ENCODE measurements at regions not wholly inside any gene's neighbourhood (a gene's known extent, or its start where the extent isn't known, plus 50 kb on each side); places are given as distances from the start of the nearest gene placed in this dataset.

DNA sequence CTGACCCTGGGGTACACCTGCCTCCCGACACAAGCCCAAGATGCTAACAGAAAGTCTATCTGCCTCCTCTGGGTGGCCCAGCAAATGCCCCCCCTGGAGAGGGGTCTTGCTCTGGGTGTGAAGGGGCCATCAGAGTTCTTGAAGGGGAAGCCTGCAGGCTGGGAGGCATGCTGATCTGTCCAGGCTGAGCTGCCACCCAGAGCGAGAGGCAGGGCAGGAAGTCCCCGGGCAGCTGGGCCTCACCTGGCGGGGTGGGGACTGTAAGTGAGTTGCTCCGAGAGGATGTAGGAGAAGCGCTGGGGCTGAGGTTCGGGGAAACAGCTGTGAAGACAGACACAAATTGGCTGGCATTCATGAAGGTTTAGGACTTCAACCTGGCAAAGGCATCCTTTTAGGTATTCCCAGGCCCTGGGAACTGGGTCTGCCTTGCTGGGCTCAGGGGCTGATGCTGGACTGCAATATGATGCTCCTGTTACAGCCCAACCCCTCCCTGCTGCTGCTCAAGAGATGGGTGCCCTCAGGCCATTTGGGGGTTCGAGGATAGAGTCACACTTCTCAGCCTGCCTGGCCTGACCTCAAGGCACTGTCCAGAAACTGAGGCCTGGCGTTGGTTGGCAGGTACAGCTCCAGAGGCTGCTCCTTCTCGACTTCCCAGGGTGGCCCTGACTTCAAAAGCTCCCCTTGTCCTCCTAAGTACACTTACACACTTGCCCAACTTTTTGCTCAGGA is 60.2 kb upstream of the LYVE1 start:
- H3K9ac ChIP-seq (ENCODE audit: low read depth in 1 of 2, low read length in 2 of 2) = no peak overlapping the region
- TF ChIP-seq, protein P1, sequence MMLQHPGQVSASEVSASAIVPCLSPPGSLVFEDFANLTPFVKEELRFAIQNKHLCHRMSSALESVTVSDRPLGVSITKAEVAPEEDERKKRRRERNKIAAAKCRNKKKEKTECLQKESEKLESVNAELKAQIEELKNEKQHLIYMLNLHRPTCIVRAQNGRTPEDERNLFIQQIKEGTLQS (IDR thresholded peaks at IDR 0.05) = no peak
- TF ChIP-seq FOXA1 (IDR thresholded peaks at IDR 0.05) (no peak), GABPA (IDR thresholded peaks at IDR 0.05 in 1 of 2, conservative IDR thresholded peaks at IDR 0.05 in 1 of 2) (no peak), HNF4G (IDR thresholded peaks at IDR 0.05) (no peak), SP1 (IDR thresholded peaks at IDR 0.05) (no peak), NR2F2 (IDR thresholded peaks at IDR 0.05) (no peak), MAX (IDR thresholded peaks at IDR 0.05) (no peak), FOXA2 (IDR thresholded peaks at IDR 0.05) (no peak), YY1 (IDR thresholded peaks at IDR 0.05) (no peak), RXRA (IDR thresholded peaks at IDR 0.05) (no peak), JUND (IDR thresholded peaks at IDR 0.05) (no peak), RAD21 (IDR thresholded peaks at IDR 0.05) (no peak), EGR1 (IDR thresholded peaks at IDR 0.05; ENCODE audit: low read depth in 2 of 2) (no peak)
- TF ChIP-seq, protein P2, sequence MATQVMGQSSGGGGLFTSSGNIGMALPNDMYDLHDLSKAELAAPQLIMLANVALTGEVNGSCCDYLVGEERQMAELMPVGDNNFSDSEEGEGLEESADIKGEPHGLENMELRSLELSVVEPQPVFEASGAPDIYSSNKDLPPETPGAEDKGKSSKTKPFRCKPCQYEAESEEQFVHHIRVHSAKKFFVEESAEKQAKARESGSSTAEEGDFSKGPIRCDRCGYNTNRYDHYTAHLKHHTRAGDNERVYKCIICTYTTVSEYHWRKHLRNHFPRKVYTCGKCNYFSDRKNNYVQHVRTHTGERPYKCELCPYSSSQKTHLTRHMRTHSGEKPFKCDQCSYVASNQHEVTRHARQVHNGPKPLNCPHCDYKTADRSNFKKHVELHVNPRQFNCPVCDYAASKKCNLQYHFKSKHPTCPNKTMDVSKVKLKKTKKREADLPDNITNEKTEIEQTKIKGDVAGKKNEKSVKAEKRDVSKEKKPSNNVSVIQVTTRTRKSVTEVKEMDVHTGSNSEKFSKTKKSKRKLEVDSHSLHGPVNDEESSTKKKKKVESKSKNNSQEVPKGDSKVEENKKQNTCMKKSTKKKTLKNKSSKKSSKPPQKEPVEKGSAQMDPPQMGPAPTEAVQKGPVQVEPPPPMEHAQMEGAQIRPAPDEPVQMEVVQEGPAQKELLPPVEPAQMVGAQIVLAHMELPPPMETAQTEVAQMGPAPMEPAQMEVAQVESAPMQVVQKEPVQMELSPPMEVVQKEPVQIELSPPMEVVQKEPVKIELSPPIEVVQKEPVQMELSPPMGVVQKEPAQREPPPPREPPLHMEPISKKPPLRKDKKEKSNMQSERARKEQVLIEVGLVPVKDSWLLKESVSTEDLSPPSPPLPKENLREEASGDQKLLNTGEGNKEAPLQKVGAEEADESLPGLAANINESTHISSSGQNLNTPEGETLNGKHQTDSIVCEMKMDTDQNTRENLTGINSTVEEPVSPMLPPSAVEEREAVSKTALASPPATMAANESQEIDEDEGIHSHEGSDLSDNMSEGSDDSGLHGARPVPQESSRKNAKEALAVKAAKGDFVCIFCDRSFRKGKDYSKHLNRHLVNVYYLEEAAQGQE (IDR thresholded peaks at IDR 0.05) = no peak
- TF ChIP-seq, protein P3, sequence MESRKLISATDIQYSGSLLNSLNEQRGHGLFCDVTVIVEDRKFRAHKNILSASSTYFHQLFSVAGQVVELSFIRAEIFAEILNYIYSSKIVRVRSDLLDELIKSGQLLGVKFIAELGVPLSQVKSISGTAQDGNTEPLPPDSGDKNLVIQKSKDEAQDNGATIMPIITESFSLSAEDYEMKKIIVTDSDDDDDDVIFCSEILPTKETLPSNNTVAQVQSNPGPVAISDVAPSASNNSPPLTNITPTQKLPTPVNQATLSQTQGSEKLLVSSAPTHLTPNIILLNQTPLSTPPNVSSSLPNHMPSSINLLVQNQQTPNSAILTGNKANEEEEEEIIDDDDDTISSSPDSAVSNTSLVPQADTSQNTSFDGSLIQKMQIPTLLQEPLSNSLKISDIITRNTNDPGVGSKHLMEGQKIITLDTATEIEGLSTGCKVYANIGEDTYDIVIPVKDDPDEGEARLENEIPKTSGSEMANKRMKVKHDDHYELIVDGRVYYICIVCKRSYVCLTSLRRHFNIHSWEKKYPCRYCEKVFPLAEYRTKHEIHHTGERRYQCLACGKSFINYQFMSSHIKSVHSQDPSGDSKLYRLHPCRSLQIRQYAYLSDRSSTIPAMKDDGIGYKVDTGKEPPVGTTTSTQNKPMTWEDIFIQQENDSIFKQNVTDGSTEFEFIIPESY (IDR thresholded peaks at IDR 0.05) = no peak
- no peaks in the 10 kb centered on the region for H3K36me3 ChIP-seq (ENCODE audit: control insufficient read depth in 4 of 4, insufficient read depth in 3 of 4, low read depth in 1 of 4, low read length in 3 of 4)
- 85% methylated on average over 10 of the region's 10 CpGs for WGBS
- no peak for DNase-seq (ENCODE audit: low spot score)
- no peaks in the 10 kb centered on the region for H3K27me3 ChIP-seq (ENCODE audit: control insufficient read depth in 4 of 4, insufficient read depth in 4 of 4, low read length in 3 of 4)
- H3K9me3 ChIP-seq (ENCODE audit: control insufficient read depth in 4 of 4, low read length in 3 of 4) = no peaks in the 10 kb centered on the region
- H3K27ac ChIP-seq (ENCODE audit: low read depth in 1 of 2, low read length in 2 of 2) = no peak overlapping the region
- H3K4me3 ChIP-seq (ENCODE audit: low read depth in 1 of 3, low read length in 3 of 3) = no peak overlapping the region
- peaks cover 0 to 1% (median 0%) of the 10 kb centered on the region in 4 donors for H3K4me1 ChIP-seq (ENCODE audit: control insufficient read depth in 4 of 4, insufficient read depth in 4 of 4, low read length in 3 of 4)

DNA sequence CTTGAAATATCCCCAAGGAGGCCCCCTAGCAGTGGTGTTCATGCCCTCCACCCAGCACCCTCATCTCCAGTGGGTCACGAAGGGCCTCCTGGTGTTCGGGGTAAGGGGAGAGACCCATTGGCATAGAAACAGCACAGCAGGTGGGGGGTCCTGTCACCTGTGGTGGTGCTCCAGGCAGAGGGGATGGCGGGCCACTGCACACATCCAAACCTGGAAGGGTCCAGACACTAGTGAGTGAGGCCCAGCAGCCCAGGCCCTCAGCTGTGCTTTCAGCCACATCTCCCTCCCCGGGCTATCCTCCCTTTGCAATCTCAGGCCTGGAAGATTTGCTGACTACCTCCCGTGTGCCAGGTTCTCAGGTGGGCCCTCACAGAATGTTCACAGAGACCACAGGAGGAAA is 59.4 kb upstream of the LYVE1 start:
- Histone ChIP-seq H3K9me3 (ENCODE audit: control insufficient read depth in 4 of 4, low read length in 3 of 4) (no peaks in the 10 kb centered on the region), H3K9ac (ENCODE audit: low read depth in 1 of 2, low read length in 2 of 2) (no peak overlapping the region), H3K36me3 (ENCODE audit: control insufficient read depth in 4 of 4, insufficient read depth in 3 of 4, low read depth in 1 of 4, low read length in 3 of 4) (no peaks in the 10 kb centered on the region), H3K27me3 (ENCODE audit: control insufficient read depth in 4 of 4, insufficient read depth in 4 of 4, low read length in 3 of 4) (no peaks in the 10 kb centered on the region), H3K4me3 (ENCODE audit: low read depth in 1 of 3, low read length in 3 of 3) (no peak overlapping the region), H3K4me1 (ENCODE audit: control insufficient read depth in 4 of 4, insufficient read depth in 4 of 4, low read length in 3 of 4) (peaks cover 0 to 5% (median 2%) of the 10 kb centered on the region in 4 donors), H3K27ac (ENCODE audit: low read depth in 1 of 2, low read length in 2 of 2) (no peak overlapping the region)
- WGBS = 88% methylated on average over 5 of the region's 5 CpGs
- no peak for DNase-seq (ENCODE audit: low spot score)
- TF ChIP-seq, protein P4, sequence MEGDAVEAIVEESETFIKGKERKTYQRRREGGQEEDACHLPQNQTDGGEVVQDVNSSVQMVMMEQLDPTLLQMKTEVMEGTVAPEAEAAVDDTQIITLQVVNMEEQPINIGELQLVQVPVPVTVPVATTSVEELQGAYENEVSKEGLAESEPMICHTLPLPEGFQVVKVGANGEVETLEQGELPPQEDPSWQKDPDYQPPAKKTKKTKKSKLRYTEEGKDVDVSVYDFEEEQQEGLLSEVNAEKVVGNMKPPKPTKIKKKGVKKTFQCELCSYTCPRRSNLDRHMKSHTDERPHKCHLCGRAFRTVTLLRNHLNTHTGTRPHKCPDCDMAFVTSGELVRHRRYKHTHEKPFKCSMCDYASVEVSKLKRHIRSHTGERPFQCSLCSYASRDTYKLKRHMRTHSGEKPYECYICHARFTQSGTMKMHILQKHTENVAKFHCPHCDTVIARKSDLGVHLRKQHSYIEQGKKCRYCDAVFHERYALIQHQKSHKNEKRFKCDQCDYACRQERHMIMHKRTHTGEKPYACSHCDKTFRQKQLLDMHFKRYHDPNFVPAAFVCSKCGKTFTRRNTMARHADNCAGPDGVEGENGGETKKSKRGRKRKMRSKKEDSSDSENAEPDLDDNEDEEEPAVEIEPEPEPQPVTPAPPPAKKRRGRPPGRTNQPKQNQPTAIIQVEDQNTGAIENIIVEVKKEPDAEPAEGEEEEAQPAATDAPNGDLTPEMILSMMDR (IDR thresholded peaks at IDR 0.05; ENCODE audit: low read depth, low read length, missing input control) = no peak
- TF ChIP-seq, protein P2 (IDR thresholded peaks at IDR 0.05) = no peak
- TF ChIP-seq RXRA (IDR thresholded peaks at IDR 0.05) (no peak), FOXA2 (IDR thresholded peaks at IDR 0.05) (no peak), SP1 (IDR thresholded peaks at IDR 0.05) (no peak), NR2F2 (IDR thresholded peaks at IDR 0.05) (no peak), EGR1 (IDR thresholded peaks at IDR 0.05; ENCODE audit: low read depth in 2 of 2) (no peak), FOXA1 (IDR thresholded peaks at IDR 0.05) (no peak), JUND (IDR thresholded peaks at IDR 0.05) (no peak), HNF4G (IDR thresholded peaks at IDR 0.05) (no peak), TAF1 (conservative IDR thresholded peaks at IDR 0.05) (no peak), HNF4A (conservative IDR thresholded peaks at IDR 0.05) (no peak), MAX (IDR thresholded peaks at IDR 0.05) (no peak), RAD21 (IDR thresholded peaks at IDR 0.05) (no peak), GABPA (IDR thresholded peaks at IDR 0.05 in 1 of 2, conservative IDR thresholded peaks at IDR 0.05 in 1 of 2) (no peak), YY1 (IDR thresholded peaks at IDR 0.05) (no peak)
- TF ChIP-seq, protein P1 (IDR thresholded peaks at IDR 0.05) = no peak

Data from liver (tissue), 8 donors.